NCI-H2227 treated with DMSO at 0.1 percent for 48 hours (cell line): ENCODE measurements at regions not wholly inside any gene's neighbourhood (a gene's known extent, or its start where the extent isn't known, plus 50 kb on each side); places are given as distances from the start of the nearest gene placed in this dataset.
"Not testable (repeated sequence)": the region's sequence is repeated elsewhere in the genome, so short reads cannot be mapped to it uniquely, and the experiment has no call there.

Source experiments
- DNase-seq: peaks from one replicate; lab custom pipeline; 2025; lab: John Stamatoyannopoulos, UW

DNA sequence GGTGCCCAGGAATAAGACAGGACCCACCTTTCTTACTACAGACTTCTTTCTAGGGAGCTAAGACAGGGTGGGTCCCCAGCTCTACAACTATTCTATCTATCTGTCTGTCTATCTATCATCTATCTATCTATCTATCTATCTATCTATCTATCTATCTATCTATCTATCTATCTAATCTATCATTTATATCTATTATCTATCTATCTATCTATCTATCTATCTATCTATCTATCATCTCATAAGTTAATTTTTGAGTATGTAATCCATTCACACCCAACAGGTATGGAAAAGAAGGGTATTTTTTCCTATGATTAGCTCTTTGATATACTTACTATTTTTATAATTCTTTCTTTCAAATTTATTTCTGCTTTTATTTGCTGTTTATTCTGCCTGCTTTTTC is 55.9 kb downstream of the BAMBI start:
- DNase-seq = no peak

DNA sequence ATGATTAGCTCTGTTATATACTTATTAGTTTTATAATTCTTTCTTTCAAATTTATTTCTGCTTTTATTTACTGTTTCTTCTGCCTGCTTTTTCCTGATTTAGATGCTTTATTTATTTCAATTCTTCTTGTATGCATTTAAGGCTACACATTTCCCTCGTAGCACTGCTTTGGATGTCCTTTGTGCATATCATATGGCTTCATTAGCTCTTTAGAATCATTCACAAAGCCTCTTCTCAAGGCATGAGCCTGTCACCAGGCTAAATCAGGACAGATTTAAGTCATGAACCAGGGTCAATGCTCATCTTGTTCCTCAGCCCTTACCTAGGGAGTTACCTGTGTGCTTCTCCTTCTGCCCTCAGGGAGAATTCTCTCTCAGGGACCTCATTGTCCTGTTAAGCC is 56.3 kb downstream of the BAMBI start:
- no peak for DNase-seq

DNA sequence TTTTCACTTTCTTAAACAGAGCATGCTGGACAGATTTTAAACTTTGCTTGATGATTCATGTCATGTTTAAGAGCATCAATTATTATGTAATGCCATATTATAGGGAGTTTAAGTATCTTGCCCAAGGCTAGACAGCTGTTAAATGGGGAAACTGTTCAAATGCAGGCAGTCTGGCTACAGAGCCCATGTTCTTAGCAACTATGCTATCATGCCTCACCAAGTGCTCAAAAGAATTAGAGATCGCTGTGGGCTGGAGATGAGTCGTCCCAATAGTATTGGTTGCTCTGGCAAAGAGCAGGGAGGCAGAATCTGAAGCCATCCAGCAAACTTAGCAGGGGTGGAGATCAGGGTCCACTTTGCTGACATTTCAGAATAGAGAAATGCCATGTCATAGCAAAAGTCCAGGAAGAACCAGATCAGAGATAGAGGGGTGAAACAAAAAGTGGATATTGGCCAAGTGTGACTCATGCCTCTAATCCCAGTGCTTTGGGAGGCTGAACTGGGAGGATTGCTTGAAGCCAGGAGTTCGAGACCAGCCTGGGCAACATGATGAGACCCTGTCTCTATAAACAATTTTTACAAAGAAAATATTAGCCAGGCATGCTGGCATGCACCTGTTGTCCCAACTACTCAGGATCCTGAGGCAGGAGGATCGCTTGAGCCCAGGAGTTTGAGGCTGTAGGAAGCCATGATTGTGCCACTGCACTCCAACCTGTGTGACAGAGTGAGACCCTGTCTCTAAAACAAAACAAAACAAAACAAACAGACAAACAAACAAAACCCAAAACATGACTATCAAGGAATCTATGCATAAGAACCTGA is 57.8 kb downstream of the BAMBI start:
- no peak for DNase-seq

DNA sequence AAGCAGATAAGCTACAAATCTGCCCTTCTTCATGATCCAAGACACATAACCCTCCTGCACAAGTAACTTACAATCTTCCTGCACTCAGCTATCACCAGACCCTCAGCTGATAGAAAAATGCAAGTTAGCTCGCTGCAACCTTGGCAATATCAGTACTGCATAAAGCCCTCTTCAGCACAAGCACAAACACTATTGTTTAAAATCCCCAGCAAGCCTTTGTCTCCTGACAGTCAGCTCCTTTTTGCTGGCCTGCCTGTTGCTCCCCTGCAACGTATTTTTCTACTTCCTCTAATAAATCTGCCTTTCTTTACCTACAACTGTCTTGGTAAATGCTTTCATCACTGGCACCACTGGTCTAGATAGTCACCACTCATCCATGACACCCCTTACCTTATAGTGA is 59.8 kb downstream of the BAMBI start:
- no peak for DNase-seq

DNA sequence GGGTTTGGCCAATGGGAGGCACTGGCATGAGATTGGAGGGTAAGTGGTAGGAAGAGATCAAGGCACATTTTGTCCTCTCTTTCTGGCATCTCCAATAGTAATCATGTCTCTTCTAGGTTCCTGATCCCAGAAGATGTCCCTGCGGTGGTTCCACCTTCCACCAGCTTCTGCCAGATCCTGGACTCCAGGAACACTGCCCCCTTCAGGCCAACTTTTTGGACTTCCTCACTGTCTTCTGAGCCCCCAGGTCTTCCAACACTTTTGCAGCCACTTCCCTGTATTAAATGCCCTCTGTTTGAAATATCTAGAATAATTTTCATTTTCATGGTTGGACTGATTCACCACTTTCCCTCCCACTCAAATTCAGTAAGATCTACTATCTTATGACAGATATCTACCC is 60.9 kb downstream of the BAMBI start:
- no peak for DNase-seq

DNA sequence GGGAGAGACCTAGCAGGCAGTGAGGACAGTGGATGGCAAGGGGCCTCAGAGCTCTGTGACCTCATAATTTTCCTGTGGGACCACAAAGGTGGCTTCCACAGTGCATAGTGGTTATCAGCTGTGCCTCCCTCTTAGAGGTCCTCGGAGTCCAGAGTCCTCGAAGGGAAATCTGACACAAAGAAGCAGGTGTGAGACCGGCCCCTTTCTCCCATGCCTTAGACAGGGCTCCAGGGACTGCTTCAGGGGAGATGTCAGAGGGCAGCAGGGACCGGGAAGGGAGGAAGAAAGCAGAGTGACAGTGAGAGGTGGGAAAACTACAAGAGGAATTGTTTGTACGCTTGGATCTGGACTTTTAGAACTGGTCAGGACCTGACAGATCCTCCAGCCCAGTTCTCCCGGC is 66.3 kb downstream of the BAMBI start:
- no peak for DNase-seq

DNA sequence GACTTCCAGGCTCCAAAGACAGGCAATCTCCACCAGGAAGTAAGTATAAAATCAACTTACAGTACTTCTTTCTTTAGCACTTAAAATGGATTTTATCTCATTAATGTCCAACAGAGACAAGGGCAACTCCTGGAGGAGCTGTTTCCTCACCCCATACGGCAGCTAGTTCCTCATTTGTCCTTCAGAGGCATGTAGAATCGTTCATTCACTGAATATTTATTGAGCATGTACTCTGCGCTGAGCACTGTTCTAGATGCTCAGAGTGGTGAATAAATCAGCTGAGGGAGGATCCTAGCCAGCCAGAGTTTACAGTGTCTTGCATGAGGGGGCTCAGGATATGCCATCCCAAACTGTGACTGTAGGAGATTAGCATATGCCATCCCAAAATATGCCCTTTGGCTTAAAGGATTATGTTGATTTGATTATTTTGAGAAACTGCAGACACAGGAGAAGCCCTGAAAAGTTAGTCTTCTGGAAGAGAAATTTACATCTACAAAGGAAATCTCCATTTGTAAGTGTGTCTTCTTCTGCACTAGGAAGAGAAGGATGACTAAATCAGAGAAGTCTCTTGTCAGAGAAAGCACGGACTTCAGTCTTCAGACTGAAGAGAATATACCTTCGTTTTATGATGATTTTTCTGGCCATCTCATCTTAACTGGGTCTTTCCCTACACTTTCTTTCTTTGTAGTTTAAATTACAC is 66.9 kb downstream of the BAMBI start:
- no peak for DNase-seq

DNA sequence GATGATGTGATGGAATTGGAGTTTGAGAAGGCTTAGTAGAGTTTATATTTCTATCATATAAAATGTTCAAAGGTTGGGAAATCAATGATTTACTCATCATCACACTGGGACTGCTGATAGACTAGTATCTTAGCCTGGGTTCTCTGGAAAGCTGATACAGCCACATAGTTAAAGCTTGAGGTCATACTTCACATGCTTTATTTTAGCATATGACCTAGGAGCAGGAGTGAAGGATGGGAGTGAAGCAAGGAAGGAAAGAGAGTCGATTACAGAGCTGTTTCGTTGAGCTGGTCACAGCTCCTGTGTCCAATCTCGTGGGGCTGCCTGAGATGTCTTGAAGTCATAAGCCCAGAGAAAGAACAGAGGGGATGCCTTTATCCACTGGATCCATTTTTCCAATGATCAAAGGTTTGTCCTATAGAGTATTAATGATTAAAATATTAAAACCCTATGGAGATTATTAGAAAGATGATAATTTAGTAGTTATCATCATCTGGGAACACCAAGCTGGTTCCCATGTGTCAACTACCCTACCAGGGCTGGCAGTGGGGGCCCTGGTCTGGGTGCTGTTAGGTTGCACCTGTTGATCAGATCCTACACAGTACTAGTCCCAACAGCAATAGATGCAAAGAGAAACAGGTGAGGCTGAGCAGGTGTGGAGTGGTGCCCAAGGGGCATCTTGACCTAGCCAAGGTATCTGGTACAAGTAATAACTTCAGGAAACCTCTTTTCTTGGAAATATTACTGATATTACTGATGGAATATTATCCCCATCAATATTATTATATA is 77.8 kb downstream of the BAMBI start:
- no peak for DNase-seq

DNA sequence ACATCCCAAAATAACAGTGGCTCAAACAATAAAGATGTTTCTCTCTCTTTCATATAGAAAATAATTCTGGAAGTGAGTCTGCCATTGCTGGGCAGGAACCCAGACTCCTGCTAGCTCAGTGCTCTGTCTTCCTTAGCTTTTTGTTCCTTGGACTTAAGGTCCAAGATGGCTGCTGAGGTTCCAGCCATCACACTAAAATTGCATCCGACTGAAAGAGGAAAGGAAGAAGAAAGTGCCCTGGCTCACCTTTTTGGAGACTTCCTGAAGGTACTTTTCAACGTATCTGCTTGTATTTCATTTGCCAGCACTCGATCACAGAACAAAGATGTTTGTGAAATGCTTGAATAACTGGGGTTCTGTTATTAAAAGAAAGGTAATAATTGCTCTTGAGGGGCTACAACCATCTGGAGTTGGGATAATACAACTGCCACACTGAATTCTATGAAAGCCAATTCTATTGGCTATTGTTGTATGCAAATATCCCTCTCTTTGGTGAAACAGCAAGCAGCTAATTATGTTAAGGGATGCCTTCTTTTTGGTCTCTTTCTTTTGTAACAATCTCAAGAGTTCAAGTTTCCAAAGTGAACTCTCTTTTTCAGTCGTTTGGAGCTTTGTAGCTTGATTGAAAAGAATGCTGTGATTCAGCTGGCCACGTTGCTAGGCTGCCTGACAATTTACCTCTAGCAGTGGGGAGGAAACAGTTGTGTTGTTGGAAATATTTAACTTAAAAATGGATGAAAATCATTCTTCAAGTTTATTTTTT is 83.9 kb downstream of the BAMBI start:
- DNase-seq = no peak

DNA sequence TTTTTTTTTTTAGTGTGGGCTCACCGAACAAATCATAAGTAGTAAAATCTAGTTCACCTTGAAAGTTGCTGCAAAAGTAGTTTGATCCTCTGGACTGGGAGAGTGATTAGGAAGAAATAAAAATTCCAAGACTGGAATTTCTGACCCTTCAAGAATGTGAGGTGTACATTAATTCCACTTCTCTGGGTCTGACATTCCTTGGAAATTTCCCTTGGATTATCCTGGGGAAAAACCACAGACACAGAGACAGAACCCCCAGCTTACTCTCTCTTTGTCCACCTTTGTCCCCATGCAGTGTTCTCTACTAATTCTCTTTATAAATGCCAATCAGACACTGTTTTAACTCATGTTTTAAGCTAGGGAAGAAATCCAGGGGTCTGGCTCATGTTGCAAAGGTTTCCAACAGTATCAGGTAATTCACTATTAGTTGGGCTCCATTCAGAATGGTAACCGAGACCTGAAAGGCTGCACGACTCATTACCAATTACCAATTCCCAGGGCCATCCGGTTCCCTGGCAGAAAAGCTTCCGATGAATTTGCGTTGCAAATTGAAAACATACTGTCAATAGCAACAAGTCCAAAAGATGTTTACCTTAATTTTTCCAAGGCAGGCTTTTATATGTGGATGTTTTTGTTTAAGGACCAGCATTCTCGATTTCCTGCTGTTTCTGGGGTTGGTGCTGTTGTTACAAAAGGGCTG is 86.3 kb downstream of the BAMBI start:
- DNase-seq = no peak

DNA sequence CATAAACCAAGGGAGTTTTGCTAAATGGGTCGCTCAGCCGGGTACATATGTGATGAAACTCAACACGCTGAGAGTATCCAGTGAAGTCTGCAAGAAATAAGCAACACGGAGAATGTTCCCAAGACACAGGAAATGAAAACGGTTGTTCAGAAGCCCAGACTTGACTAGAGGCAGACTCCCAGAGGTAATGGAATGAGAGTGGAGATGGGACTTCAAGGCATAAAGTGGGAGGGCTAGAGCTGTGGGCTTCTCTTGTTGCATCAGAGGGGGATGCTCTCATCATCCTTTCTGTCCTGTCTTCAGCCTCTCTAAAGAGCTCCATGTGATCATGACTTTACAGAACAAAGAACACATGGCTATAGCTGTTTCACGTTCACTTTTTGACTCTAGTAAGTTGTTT is 88.3 kb downstream of the BAMBI start:
- DNase-seq = no peak

DNA sequence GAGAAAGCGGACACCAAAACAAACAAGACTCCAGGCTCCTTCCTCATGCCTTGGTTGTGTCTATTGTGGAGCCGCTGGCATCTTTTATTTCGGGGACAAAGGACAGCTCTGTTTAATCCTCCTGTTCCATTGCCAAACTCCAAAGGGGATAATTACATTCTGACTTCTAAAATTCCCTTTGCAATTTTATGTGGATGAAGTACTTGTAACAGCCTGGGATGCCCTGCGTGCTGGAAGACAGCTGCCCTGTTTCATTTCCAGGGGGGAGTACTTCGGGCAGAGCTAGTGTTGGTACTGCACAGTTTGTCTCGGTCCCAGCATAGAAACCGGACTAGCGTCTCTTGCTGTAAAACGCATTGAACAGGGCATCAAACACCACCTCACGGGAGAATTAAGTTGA is 90.9 kb downstream of the BAMBI start:
- no peak for DNase-seq

DNA sequence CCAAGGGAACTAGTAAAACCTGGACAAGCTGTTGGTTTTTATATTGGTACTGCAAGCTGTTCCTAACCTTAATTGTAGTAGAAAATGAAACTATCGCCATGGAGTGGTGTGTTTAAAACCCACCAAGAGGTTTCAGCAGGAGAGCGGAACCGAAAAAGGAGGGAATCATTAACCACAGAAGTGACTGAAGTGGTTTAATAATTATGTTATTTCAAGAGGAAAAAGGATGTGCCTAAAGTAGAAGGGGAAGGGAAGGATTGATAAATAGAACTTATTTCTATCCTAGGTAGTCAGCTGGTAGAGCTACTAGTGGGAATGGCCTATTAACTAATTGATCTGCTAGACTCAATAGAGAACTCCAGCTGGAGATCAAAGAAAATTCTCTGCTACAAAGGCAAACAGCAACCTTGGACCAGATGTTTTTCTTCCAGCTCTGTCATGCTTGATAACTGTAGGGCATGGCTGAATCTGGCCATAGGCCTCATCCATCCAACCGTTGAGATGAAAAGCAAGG is 91.8 kb downstream of the BAMBI start:
- no peak for DNase-seq

DNA sequence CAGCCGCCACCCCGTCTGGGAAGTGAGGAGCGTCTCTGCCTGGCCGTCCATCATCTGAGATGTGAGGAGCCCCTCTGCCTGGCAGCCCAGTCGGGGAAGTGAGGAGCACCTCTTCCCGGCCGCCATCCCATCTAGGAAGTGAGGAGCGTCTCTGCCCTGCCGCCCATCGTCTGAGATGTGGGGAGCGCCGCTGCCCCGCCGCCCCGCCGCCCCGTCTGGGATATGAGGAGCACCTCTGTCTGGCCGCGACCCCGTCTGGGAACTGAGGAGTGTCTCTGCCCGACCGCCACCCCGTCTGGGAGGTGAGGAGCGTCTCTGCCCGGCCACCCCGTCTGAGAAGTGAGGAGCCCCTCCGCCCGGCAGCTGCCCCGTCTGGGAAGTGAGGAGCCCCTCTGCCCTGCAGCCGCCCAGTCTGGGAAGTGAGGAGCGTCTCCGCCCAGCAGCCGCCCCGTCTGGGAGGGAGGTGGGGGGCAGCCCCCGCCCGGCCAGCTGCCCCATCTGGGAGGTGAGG is 94.3 kb downstream of the BAMBI start:
- DNase-seq = not testable (repeated sequence)

DNA sequence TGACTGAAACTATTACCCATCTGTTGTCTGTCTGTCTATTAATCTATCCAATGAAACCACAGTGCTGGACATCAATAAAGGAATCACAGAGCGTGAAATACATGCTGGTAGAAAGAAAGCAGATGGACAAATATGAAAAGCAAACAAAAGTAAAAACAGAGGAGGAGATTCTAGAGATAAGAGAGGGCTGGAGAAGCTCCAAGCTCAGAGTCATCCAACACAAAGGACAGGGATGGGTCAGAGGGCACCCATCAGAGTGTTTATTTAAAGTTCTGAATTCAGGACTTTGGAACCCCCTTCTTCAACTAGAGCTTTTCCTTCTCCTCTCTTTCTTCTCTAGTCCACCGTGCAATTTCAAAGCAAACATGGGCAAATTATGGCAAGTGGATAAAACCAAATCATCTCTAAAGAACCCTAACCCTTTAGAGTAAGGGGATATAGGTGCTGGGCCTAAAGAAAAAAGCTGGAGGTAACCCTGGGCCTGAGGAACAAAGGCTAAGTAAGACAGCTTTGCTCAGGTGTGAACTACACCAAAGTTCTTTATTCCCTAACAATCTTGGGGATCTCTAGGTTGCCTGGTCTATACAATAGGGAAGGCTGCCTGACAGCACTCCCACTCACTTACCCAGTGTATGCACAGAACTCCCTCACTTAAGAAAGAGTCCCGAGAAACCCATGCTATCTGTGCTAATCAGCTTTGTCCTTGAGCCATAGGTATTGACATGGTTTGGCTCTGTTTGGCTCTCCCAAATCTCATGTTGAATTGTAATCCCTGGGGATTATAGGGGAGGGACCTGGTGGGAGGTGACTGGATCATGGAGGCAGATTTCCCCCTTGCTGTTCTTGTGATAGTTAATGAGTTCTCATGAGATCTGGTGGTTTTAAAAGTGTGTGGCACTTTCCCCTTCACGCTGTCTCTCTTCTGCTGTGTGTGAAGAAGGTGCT is 97.0 kb downstream of the BAMBI start:
- DNase-seq = no peak

DNA sequence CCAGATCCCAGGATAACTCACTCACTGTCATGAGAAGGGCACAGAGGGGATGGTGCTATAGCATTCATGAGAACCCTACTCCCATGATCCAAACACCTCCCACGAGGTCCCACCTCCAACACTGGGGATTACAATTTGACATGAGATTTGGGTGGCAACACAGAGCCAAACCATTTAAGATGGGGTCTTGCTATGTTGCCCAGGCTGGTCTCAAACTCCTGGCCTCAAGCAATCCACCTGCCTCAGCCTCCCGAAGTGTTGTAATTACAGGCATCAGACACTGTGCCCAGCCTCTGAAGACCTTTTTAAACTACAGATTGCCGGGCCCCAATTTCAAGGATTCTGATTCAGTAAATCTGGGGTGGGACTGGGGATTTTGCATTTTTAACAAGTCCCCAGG is 98.5 kb downstream of the BAMBI start:
- no peak for DNase-seq

DNA sequence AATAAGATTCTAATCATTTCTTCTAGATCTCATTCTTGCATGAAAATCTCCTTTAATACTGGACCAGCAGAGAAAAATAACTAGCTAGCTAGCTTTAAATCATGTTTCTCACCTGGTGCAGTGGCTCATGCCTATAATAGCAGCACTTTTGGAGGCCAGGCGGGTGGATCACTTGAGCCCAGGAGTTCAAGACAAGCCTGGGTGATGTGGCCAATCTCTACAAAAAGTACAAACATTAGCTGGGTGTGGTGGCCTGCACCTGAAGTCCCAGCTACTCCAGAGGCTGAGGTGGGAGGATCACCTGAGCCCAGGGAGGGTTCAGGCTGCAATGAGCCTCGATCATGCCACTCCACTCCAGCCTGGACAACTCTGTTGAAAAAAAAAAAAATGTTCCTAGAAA is 99.2 kb downstream of the BAMBI start:
- DNase-seq = no peak

DNA sequence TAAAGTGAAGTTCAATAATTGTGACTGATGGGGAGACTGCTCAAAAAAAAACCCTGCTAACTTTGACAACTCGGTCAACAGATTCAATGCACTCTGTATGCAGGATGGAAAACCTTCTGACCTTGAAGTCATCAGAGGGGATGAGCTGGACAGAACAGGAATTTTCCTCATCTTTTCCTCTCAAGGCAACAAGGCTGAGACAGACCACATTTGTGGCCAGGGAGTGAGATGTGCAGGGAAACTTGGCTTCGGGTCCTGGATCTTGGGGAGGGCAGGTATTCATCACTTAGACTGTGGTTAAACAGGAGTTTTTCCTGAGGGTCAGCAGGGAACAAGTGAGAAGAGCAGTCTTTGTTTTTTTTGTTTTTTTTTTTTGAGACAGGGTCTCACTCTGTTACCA is 100.6 kb downstream of the BAMBI start:
- DNase-seq = no peak

DNA sequence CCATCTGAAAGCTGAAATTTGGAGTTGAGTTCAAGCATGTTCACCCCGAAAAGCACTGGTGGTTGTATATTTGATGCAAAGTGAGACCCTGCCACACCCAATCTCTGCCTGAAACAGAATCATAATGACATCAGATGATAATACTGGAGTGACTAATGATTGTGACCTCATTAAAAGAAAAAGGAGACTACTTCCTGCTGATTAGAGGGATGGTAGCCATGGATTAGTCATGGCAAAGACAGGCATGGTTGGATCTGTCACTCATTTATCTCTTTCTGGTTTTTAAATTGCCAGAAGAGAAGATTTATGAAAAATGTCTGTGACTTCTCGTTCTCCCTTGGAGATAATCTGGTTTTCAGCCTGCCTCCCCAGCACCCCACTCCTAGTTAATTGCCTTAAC is 101.2 kb downstream of the BAMBI start:
- no peak for DNase-seq

DNA sequence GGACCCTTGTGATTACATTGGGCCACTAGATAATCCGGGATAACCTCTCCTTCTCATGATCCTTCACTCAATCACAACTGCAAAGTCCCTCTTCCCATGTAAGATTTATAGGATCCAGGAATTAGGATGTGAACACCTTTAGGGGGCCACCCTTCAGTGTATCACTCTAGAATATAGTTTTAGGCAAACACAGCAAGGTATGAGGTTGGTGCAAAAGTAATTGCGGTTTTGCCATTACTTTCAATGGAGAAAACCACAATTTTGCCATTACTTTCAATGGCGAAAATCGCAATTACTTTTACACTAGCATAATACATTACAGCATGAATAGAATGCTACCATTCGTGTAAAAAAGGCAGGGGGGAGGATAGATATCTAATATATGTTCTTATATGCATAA is 104.0 kb downstream of the BAMBI start:
- DNase-seq = no peak
